Aorta (tissue), 5 donors: ENCODE measurements at regions not wholly inside any gene's neighbourhood (a gene's known extent, or its start where the extent isn't known, plus 50 kb on each side); places are given as distances from the start of the nearest gene placed in this dataset.

Experiments used
- ATAC-seq: fragments of 200-7000 bp; cut with Tn5 transposase; one replicate; pipeline ENCODE4 v1.9.1; 2022; ENCODE audit warnings: moderate library complexity; ENCODE audit not compliant: low FRiP score
- DNase-seq, 2 donors: peaks; one replicate each; pipeline ENCODE4 v3.0.0-alpha.2; 2020
- H3K27ac ChIP-seq, 2 donors: one replicate each; pipeline ENCODE4 v1.5.1; 2013; ENCODE audit warnings: low read length in 2 of 2, mild to moderate bottlenecking in 2 of 2, moderate library complexity in 2 of 2, control low read depth in 1 of 2, inconsistent platforms in 1 of 2, low read depth in 1 of 2
- H3K27me3 ChIP-seq, 2 donors: one replicate each; pipeline ENCODE4 v1.6.1; 2013; ENCODE audit warnings: control low read depth in 1 of 2, low read length in 1 of 2, mild to moderate bottlenecking in 1 of 2, moderate library complexity in 1 of 2; ENCODE audit not compliant: insufficient read depth in 2 of 2, control insufficient read depth in 1 of 2
- H3K36me3 ChIP-seq, 2 donors: one replicate each; pipeline ENCODE4 v1.6.1; 2013; ENCODE audit warnings: control low read depth in 1 of 2, low read length in 1 of 2, mild to moderate bottlenecking in 1 of 2; ENCODE audit not compliant: insufficient read depth in 2 of 2, control insufficient read depth in 1 of 2
- H3K4me1 ChIP-seq, 2 donors: one replicate each; pipeline ENCODE4 v1.6.1; 2013; ENCODE audit warnings: low read length in 2 of 2, control low read depth in 1 of 2, mild to moderate bottlenecking in 1 of 2, moderate library complexity in 1 of 2; ENCODE audit not compliant: insufficient read depth in 2 of 2, control insufficient read depth in 1 of 2
- H3K4me3 ChIP-seq, 2 donors: one replicate each; pipeline ENCODE4 v1.5.1; 2013; ENCODE audit warnings: low read length in 2 of 2, control low read depth in 1 of 2, mild to moderate bottlenecking in 1 of 2
- H3K9me3 ChIP-seq: one replicate; pipeline ENCODE4 v1.6.1; 2013; ENCODE audit warnings: mild to moderate bottlenecking, low read length; ENCODE audit not compliant: control insufficient read depth
- WGBS, 2 donors: extraction: QIAGEN DNeasy Blood & Tissue Kit; methylation state at CpG; one replicate each; pipeline ENCODE4 v1.1.7; 2013; 5-methylcytosine and 5-hydroxymethylcytosine counted together
- intact Hi-C, 2 donors: fragments of 100-400 bp; cut with DNase I; formaldehyde crosslinking; loops; one replicate each; pipeline versions ENCODE4 v1.14.2 to v1.15.0; 2022
- donor health status: healthy with polysubstance abuse.
- donor health status: Bipolar disorder and iron deficiency.
- donor health status: DM: no; HTN: no; CAD: no.
- donor health status: DM: no; HTN: no; CAD: no.
- donor health status: DM: yes; HTN: yes; CAD: no.

DNA sequence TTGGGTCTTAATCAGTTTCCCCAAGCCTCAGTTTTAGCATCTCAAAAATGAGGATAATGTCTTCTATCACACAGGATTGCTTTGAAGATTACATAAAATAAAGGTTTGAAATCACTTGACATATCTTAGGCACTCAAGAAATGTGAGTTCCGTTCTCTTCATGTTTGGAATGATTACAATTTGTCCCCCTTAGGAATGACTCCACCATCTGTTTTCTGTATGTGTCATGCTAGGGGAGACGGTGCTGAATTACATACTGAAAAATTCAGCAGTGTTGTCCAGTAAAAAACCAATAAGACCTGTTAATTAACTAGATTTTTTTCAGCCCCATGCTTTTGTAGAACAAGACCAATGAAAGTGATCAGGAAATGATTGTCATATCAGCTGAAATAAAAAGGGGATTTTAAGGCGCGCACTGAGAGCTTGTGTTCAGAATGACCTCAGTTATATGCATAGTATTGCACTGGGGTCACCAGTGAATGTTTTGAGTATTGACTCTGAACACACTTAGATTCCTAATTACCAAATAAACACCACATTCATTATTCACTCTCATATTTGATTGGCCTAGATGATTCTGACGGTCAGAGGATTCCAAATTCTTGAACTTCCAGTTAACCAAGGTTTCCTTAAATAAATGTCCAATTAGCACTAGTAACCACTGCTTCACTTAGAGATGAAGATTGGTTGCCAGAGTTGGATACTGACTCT, 114.5 kb upstream of the KCNK2 start:
- H3K27ac ChIP-seq: no peak overlapping the region
- no peak overlapping the region for H3K4me3 ChIP-seq
- peaks cover 1% of the 10 kb centered on the region for H3K9me3 ChIP-seq
- intact Hi-C loops: no loop called here
- no peaks in the 10 kb centered on the region for H3K27me3 ChIP-seq
- H3K4me1 ChIP-seq: no peaks in the 10 kb centered on the region
- no peaks in the 10 kb centered on the region for H3K36me3 ChIP-seq
- 55 to 57% methylated on average over 5 of the region's 5 CpGs for WGBS, 2 donors
- ATAC-seq (no peak), DNase-seq (no peak)

DNA sequence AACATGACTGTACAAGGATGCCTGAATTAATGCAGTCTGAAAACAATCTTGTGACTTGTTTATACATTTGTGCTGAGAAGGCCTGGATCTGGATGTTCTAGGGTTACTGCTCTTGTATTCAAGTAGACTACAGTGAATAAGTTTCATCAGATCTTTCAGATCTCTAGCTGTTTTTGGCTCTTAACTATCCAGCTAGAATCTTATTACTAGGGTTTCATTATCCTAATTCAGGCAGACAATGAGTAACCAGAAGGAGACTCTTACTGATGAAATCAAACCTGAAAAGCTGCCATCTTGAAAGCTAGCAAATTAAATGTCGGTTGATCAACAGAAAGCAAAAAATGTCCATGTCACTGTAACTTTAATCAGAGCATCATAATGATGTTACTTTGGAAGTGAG, 112.5 kb upstream of the KCNK2 start:
- Histone ChIP-seq H3K4me3 (no peak overlapping the region), H3K27ac (no peak overlapping the region), H3K4me1 (no peaks in the 10 kb centered on the region), H3K9me3 (no peaks in the 10 kb centered on the region), H3K36me3 (no peaks in the 10 kb centered on the region), H3K27me3 (no peaks in the 10 kb centered on the region)
- no peak for ATAC-seq
- intact Hi-C loops: no loop called here
- DNase-seq: no peak
- WGBS, 2 donors: 83 to 100% methylated on average over 1 of the region's 1 CpG

DNA sequence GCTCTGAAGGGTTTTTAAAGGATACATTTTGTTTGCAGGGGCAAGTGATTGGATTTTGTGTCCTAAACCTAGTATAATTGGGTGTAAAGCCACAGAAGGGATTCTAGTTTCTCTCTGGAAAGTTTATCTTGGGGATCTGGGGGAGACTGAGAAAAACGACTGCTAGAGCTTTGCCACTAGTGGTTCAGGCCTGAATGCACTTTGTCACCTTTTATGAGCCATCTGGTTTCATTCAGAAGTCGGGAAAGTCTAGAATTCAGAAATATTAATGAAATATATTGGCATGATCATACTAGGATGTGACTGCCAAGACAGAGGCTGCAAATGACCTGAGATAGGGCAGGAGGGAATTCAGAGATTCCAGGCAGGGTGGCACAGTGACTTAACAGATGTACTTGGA, 111.5 kb upstream of the KCNK2 start:
- DNase-seq (no peak), ATAC-seq (no peak)
- H3K36me3 ChIP-seq: no peaks in the 10 kb centered on the region
- intact Hi-C loops: no loop called here
- H3K27ac ChIP-seq: no peak overlapping the region
- 30 to 37% methylated on average over 2 of the region's 2 CpGs for WGBS, 2 donors
- no peaks in the 10 kb centered on the region for H3K9me3 ChIP-seq
- no peaks in the 10 kb centered on the region for H3K4me1 ChIP-seq
- H3K4me3 ChIP-seq: no peak overlapping the region
- no peaks in the 10 kb centered on the region for H3K27me3 ChIP-seq

DNA sequence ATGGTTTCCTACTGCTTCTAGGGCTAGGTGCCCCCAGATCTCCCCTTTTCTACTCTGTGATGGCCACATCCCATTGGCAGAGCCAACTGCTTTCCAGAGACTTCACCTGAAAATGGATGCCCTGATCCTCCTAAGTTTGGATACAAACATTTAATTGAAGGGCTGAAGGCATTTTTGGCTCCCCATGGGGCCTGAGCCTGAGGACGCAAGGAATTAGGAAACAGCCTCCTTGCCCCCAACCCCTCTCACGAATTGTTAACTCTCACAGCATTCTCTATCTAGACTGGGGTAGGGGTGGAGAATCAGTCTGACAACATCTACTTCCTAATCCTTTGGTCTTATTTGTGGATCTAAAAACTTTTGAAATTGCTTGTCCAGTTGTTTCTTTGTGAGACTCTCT, 108.5 kb upstream of the KCNK2 start:
- H3K4me1 ChIP-seq: no peaks in the 10 kb centered on the region
- 69 to 70% methylated on average over 2 of the region's 2 CpGs for WGBS, 2 donors
- no peaks in the 10 kb centered on the region for H3K27me3 ChIP-seq
- H3K36me3 ChIP-seq: no peaks in the 10 kb centered on the region
- ATAC-seq: no peak
- no peak for DNase-seq
- H3K27ac ChIP-seq: no peak overlapping the region
- H3K9me3 ChIP-seq: no peaks in the 10 kb centered on the region
- intact Hi-C loops: no loop called here
- H3K4me3 ChIP-seq: no peak overlapping the region

DNA sequence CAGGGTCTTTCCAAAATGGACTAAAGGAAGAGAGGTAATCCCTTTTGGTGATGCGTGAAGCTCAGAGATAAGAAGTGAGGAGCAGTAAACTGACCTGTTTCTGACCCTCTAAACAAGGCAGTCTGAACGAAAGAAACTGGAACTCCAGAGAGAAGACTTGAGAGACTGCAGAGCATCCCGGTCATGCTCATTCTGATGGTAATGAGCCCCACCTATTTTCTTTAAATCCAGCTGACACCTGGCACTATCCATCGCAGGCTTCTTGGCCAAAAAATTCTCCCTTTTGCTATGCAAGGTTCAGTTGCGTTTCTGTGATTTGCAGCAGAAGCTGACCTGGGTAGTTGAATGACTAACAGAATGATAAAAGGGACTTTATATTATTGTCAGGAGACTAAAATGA, 105.9 kb upstream of the KCNK2 start:
- Histone ChIP-seq H3K36me3 (no peaks in the 10 kb centered on the region), H3K4me3 (no peak overlapping the region), H3K9me3 (no peaks in the 10 kb centered on the region), H3K27ac (no peak overlapping the region), H3K27me3 (no peaks in the 10 kb centered on the region), H3K4me1 (no peaks in the 10 kb centered on the region)
- DNase-seq: no peak
- intact Hi-C loops: no loop called here
- WGBS, 2 donors: 37 to 40% methylated on average over 5 of the region's 5 CpGs
- no peak for ATAC-seq

DNA sequence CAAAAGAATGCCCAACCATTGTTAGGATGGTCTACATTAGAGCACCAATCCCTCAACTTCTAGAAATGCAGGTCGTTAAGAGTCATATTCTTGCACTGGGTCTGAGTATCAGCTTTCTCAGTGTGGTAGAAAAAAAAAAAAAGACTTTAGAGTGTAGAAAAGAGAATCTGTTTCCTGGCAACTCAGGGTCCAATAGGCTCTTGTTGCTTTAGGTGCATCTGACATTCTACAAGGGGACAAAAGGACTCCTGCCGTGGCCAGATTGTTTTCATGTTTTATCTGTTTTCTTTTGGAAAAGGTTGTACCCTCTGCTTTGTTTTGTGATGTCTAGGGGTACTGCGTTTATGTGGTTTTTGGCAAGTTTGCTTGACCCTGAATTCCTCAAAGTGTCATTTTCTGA, 105.4 kb upstream of the KCNK2 start:
- no peak overlapping the region for H3K4me3 ChIP-seq
- H3K36me3 ChIP-seq: no peaks in the 10 kb centered on the region
- no peaks in the 10 kb centered on the region for H3K4me1 ChIP-seq
- WGBS, 2 donors: 16 to 23% methylated on average over 3 of the region's 3 CpGs
- no peak for DNase-seq
- intact Hi-C loops: no loop called here
- no peaks in the 10 kb centered on the region for H3K9me3 ChIP-seq
- no peaks in the 10 kb centered on the region for H3K27me3 ChIP-seq
- no peak overlapping the region for H3K27ac ChIP-seq
- no peak for ATAC-seq

DNA sequence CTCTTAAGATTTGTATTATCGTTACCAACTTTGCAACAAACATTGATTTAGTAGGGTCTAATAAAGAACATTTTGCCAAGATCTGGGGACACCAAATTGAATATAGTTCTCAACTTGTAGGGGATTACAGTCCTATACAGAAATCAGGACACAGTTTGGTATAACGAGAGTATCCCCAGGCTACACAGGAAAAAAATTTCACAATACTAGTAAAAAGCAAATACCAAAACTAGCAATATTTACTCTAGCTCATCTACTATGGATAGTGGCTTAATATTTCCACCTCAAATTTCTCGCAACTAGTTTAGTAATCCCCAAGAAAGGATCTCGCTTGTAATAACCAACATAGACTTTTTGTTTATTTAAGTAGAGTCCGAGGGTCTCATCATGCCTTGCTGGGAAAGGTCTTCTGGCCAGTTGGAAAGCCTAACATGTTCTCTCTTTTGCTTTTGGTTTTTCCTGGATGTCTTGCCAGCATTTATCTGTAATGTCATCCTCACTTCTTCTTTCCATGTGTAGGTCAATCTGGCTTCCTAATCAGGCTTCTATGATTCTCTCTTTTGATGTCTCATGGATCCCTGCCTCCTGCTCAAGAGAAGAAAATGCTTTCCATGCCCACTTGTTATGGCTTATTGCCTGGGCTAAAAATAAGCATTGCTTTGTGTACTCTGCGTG, 104.7 kb upstream of the KCNK2 start:
- H3K36me3 ChIP-seq: no peaks in the 10 kb centered on the region
- no peak overlapping the region for H3K27ac ChIP-seq
- 49 to 64% methylated on average over 6 of the region's 6 CpGs for WGBS, 2 donors
- no peak overlapping the region for H3K4me3 ChIP-seq
- H3K27me3 ChIP-seq: no peaks in the 10 kb centered on the region
- H3K4me1 ChIP-seq: no peaks in the 10 kb centered on the region
- intact Hi-C loops: no loop called here
- DNase-seq (no peak), ATAC-seq (no peak)
- no peaks in the 10 kb centered on the region for H3K9me3 ChIP-seq

DNA sequence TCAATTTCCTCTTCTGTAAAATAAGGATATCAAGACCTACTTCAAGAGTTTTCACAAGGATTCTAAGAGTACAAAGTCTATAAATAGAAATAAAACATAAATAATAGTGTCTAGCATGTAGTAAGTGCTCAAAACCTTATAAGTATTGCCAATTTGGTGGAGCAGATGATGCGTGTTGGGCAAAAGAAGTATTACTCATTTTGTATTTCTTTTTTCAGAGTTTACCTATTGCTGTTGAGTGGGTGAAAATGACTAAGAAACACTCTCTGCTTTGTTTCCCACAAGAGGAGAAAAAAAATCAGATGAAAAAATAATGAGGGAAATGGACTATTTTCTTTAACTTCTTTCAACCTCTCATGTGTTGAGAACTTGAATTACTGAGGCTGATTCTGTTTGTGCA, 103.3 kb upstream of the KCNK2 start:
- 65 to 66% methylated on average over 1 of the region's 1 CpG for WGBS, 2 donors
- Histone ChIP-seq H3K9me3 (no peaks in the 10 kb centered on the region), H3K36me3 (no peaks in the 10 kb centered on the region), H3K27ac (no peak overlapping the region), H3K4me3 (no peak overlapping the region), H3K27me3 (no peaks in the 10 kb centered on the region), H3K4me1 (no peaks in the 10 kb centered on the region)
- DNase-seq: no peak
- ATAC-seq: no peak
- intact Hi-C loops: no loop called here

DNA sequence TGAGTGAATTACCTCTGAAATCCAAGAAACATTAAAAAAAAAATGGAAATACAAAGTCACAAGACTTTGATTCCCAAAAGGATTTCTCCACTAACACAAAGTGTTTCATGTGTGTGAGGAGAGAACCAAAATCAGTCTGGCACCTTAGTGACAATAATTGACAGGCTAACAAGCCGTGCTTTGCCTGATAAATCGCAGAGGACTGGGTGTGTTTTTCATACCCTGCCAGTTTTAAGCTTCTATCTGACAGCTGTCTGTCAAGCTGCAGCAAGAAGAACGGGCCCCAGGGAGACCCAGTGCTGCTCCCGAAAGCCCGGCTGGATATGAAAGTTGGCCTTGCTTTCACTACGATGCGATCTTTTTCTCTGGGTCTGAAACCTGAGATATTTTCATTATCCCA, 101.6 kb upstream of the KCNK2 start:
- no peaks in the 10 kb centered on the region for H3K36me3 ChIP-seq
- H3K27me3 ChIP-seq: no peaks in the 10 kb centered on the region
- 69 to 70% methylated on average over 7 of the region's 7 CpGs for WGBS, 2 donors
- DNase-seq: no peak
- intact Hi-C loops: no loop called here
- H3K9me3 ChIP-seq: no peaks in the 10 kb centered on the region
- no peak overlapping the region for H3K27ac ChIP-seq
- no peak overlapping the region for H3K4me3 ChIP-seq
- no peak for ATAC-seq
- H3K4me1 ChIP-seq: no peaks in the 10 kb centered on the region
